IMR-90 (cell line): ENCODE measurements at regions not wholly inside any gene's neighbourhood (a gene's known extent, or its start where the extent isn't known, plus 50 kb on each side); places are given as distances from the start of the nearest gene placed in this dataset.

Experiments
- ATAC-seq: fragments of 200-7000 bp; cut with Tn5 transposase; 2 replicates; pipeline ENCODE4 v1.9.1; 2020; ENCODE audit warnings: low read depth, mild to moderate bottlenecking, moderate library complexity
- BruUV-seq: library from RNA; stranded (reverse); fragments of 400-500 nt; replicated peaks from 2 replicates; lab custom pipeline; 2021; lab: Mats Ljungman, UMichigan
- CTCF ChIA-PET: fragments of 300-600 bp; formaldehyde crosslinking; extraction: SDS; loops from one replicate; lab custom pipeline; 2021; ENCODE audit warnings: antibody characterized with exemption; lab: Yijun Ruan, JAX
- POLR2A ChIA-PET: fragments of 300-600 bp; sonication (Branson Sonifier 250); formaldehyde crosslinking; loops from one replicate; lab custom pipeline; 2022; ENCODE audit warnings: antibody characterized with exemption; ENCODE audit not compliant: unreplicated experiment; lab: Charles Lee
- DNase-seq: peaks from one replicate; pipeline ENCODE4 v3.0.0; 2013
- H2AFZ ChIP-seq: replicated peaks from 2 replicates; pipeline ENCODE3; 2013; ENCODE audit warnings: low read length, mild to moderate bottlenecking; ENCODE audit not compliant: poor library complexity
- H2AK5ac ChIP-seq: 2 replicates; pipeline ENCODE4 v1.6.1; 2013; ENCODE audit warnings: low read depth, low read length, inconsistent platforms
- H2AK9ac ChIP-seq: replicated peaks from 2 replicates; pipeline ENCODE3; 2013; ENCODE audit warnings: mild to moderate bottlenecking, low read depth, low read length, moderate library complexity; ENCODE audit not compliant: poor library complexity
- H2BK120ac ChIP-seq: 2 replicates; pipeline ENCODE4 v1.6.1; 2013; ENCODE audit warnings: low read depth, low read length, inconsistent platforms
- H2BK15ac ChIP-seq: 3 replicates; pipeline ENCODE4 v1.6.1; 2013; ENCODE audit warnings: low read depth, low read length, inconsistent platforms
- H2BK20ac ChIP-seq: 2 replicates; pipeline ENCODE4 v1.6.1; 2013; ENCODE audit warnings: low read depth, mild to moderate bottlenecking, inconsistent platforms, low read length, moderate library complexity
- H2BK5ac ChIP-seq: 2 replicates; pipeline ENCODE4 v1.6.1; 2013; ENCODE audit warnings: mild to moderate bottlenecking, low read depth, low read length, inconsistent platforms; ENCODE audit not compliant: poor library complexity, severe bottlenecking
- H3K14ac ChIP-seq: replicated peaks from 2 replicates; pipeline ENCODE4 v1.6.1; 2013; ENCODE audit warnings: low read depth, low read length, inconsistent platforms
- H3K18ac ChIP-seq: 2 replicates; pipeline ENCODE4 v1.6.1; 2013; ENCODE audit warnings: low read depth, low read length, control low read depth
- H3K23ac ChIP-seq: 2 replicates; pipeline ENCODE4 v1.6.1; 2013; ENCODE audit warnings: low read depth, low read length, inconsistent platforms
- H3K27ac ChIP-seq: 2 replicates; pipeline ENCODE4 v1.5.1; 2013; ENCODE audit warnings: mild to moderate bottlenecking, control low read depth, low read length; ENCODE audit not compliant: insufficient read depth
- H3K27me3 ChIP-seq: 2 replicates; pipeline ENCODE4 v1.6.1; 2013; ENCODE audit warnings: low read length; ENCODE audit not compliant: control insufficient read depth, insufficient read depth
- H3K36me3 ChIP-seq: 2 replicates; pipeline ENCODE4 v1.6.1; 2013; ENCODE audit warnings: low read length, mixed read lengths; ENCODE audit not compliant: control insufficient read depth, insufficient read depth
- H3K4ac ChIP-seq: 2 replicates; pipeline ENCODE4 v1.6.1; 2013; ENCODE audit warnings: low read depth, low read length, inconsistent platforms
- H3K4me1 ChIP-seq: 2 replicates; pipeline ENCODE4 v1.6.1; 2013; ENCODE audit warnings: low read length, mixed read lengths; ENCODE audit not compliant: control insufficient read depth, insufficient read depth
- H3K4me2 ChIP-seq: 2 replicates; pipeline ENCODE4 v1.6.1; 2013; ENCODE audit warnings: low read depth, mild to moderate bottlenecking, control low read depth, low read length, moderate library complexity
- H3K4me3 ChIP-seq: 2 replicates; pipeline ENCODE4 v1.5.1; 2013; ENCODE audit warnings: low read depth, mild to moderate bottlenecking, control low read depth, low read length, moderate library complexity; ENCODE audit not compliant: insufficient read depth
- H3K56ac ChIP-seq: 2 replicates; pipeline ENCODE4 v1.6.1; 2013; ENCODE audit warnings: low read length, inconsistent platforms; ENCODE audit not compliant: insufficient read depth; ENCODE audit errors: extremely low read depth
- H3K79me1 ChIP-seq, 2 experiments: 2 replicates each; pipeline ENCODE4 v1.6.1; 2013; ENCODE audit warnings: low read length in 2 of 2, inconsistent platforms in 1 of 2, low read depth in 1 of 2
- H3K9ac ChIP-seq: 2 replicates; pipeline ENCODE4 v1.6.1; 2013; ENCODE audit warnings: low read depth, low read length, control low read depth
- H3K9me1 ChIP-seq: 2 replicates; pipeline ENCODE4 v1.6.1; 2013; ENCODE audit warnings: low read length, inconsistent platforms; ENCODE audit not compliant: insufficient read depth
- H3K9me3 ChIP-seq: 2 replicates; pipeline ENCODE4 v1.6.1; 2013; ENCODE audit warnings: low read length; ENCODE audit not compliant: control insufficient read depth, insufficient read depth
- H4K20me1 ChIP-seq: 2 replicates; pipeline ENCODE4 v1.6.1; 2013; ENCODE audit warnings: low read length, inconsistent platforms; ENCODE audit not compliant: insufficient read depth
- H4K5ac ChIP-seq: 2 replicates; pipeline ENCODE4 v1.6.1; 2013; ENCODE audit warnings: mild to moderate bottlenecking, low read depth, low read length, control low read depth
- H4K8ac ChIP-seq, 2 experiments: 2 replicates each; pipeline ENCODE4 v1.6.1; 2013; ENCODE audit warnings: low read depth in 2 of 2, low read length in 2 of 2, control low read depth in 1 of 2, inconsistent platforms in 1 of 2
- H4K91ac ChIP-seq: 2 replicates; pipeline ENCODE4 v1.6.1; 2013; ENCODE audit warnings: low read depth, low read length, inconsistent platforms; ENCODE audit not compliant: insufficient read depth
- CHD1 ChIP-seq: IDR thresholded peaks from 2 replicates; pipeline ENCODE4 v1.6.1; 2012; ENCODE audit warnings: low read depth, low read length, improper control_type of control experiment
- MAZ ChIP-seq: IDR thresholded peaks from 2 replicates; pipeline ENCODE4 v1.6.1; 2012; ENCODE audit warnings: low read depth, mild to moderate bottlenecking, low read length, improper control_type of control experiment, moderate library complexity, borderline replicate concordance
- POLR2A ChIP-seq: IDR thresholded peaks from 2 replicates; pipeline ENCODE4 v1.6.1; 2012; ENCODE audit warnings: mild to moderate bottlenecking, low read depth, low read length
- RFX5 ChIP-seq: IDR thresholded peaks from 2 replicates; pipeline ENCODE4 v1.8.0; 2012; ENCODE audit warnings: low read depth, mild to moderate bottlenecking, low read length, moderate library complexity
- WGBS, 2 experiments: methylation state at CpG; one replicate each; pipeline versions ENCODE4 v1.1.5 to v1.1.7; 2013; ENCODE audit warnings: missing lambda C conversion rate in 2 of 2; ENCODE audit not compliant: insufficient read length in 1 of 2; ENCODE audit errors: extremely low coverage in 2 of 2; 5-methylcytosine and 5-hydroxymethylcytosine counted together
- dilution Hi-C: fragments of 300-500 bp; cut with HindIII; formaldehyde crosslinking; loops from one replicate; pipeline ENCODE4 v1.14.3; 2018; ENCODE audit warnings: low sequenced_read_pairs; ENCODE audit not compliant: unreplicated experiment
- in situ Hi-C: fragments of 300-500 bp; cut with MboI; formaldehyde crosslinking; loops from 3 replicates; pipeline ENCODE4 v1.14.3; 2019; ENCODE audit warnings: low sequenced_read_pairs, inconsistent platforms, mixed read lengths
- intact Hi-C: fragments of 100-400 bp; cut with micrococcal nuclease; formaldehyde crosslinking; loops from 2 replicates; pipeline ENCODE4 v1.10.0; 2022
- TF ChIP-seq, protein P1 (sequence below): fragments of 150-350 bp; IDR thresholded peaks from 2 replicates; pipeline ENCODE4 v1.6.1; 2017; ENCODE audit warnings: mild to moderate bottlenecking, antibody characterized with exemption, low read length, low read depth

DNA sequence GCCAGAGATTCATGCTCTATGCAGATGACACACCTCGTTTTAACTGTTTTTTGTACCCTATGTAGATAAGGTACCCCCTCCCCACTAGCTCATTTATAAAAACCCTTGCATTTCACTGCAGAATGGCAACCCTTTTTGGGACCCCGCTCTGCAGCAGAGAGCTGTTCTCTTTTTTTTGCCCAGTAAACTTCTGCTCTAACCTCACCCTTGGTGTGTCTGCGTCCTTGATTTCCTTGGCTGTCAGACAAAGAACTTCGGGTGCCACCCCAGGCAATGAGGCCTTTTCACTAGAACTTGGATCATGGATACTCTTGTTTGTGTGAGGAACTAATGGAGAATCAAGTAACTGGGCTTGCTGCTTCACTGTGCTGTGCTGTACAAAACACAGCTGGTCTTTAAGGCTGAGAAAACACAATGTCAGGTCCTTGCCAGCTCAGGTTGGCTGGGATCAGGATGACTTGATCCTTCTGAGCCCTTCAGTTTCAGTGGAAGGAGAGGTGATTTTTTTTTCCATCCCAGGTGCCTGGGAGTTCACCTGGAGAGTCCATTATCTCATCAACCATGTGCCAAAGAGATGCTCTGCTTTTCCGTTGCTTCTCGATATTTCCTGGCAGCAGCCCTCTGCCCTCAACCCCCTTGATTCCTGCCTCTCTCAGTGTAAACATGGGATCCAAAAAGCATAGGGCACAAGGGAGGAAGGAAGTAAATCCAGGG lies 133.2 kb upstream of the FAM20A start:
- WGBS, 2 experiments = 100% methylated on average over 1 of the region's 6 CpGs; no CpG with 5 or more reads in 1 of the 2 experiments
- H3K9ac ChIP-seq = no peak overlapping the region
- no peak for DNase-seq
- no peak overlapping the region; the same call in 1 of the 2 replicates for H3K18ac ChIP-seq
- peak overlapping the region; percentile 30 for H2AK9ac ChIP-seq
- H3K4ac ChIP-seq = peak overlapping the region; percentile 58
- no peak overlapping the region for H2BK5ac ChIP-seq
- H3K9me3 ChIP-seq = no peaks in the 10 kb centered on the region
- peak overlapping the region; percentile 10; the same call in 1 of the 2 replicates for H2AK5ac ChIP-seq
- peak overlapping the region; percentile 17; the same call in 1 of the 2 replicates for H4K5ac ChIP-seq
- no peak overlapping the region for H3K4me3 ChIP-seq
- H3K4me2 ChIP-seq = no peak overlapping the region
- ChIA-PET CTCF (interaction anchor here (0.6 kb wide), 1 partner anchor 13 kb away, joined by 3 read pairs; no protein-coding TSS in a partner anchor), POLR2A (no interaction called here)
- peaks cover 2% of the 10 kb centered on the region for H3K4me1 ChIP-seq
- ATAC-seq = no peak
- no peak for TF ChIP-seq CHD1
- no peak for TF ChIP-seq POLR2A
- TF ChIP-seq MAZ = no peak
- no peak for TF ChIP-seq RFX5
- TF ChIP-seq, protein P1, sequence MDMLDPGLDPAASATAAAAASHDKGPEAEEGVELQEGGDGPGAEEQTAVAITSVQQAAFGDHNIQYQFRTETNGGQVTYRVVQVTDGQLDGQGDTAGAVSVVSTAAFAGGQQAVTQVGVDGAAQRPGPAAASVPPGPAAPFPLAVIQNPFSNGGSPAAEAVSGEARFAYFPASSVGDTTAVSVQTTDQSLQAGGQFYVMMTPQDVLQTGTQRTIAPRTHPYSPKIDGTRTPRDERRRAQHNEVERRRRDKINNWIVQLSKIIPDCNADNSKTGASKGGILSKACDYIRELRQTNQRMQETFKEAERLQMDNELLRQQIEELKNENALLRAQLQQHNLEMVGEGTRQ = no peak
- no peaks in the 10 kb centered on the region for H4K20me1 ChIP-seq
- H2BK15ac ChIP-seq = no peak overlapping the region; the same call in 2 of the 3 replicates
- H3K79me1 ChIP-seq = no peaks in the 10 kb centered on the region
- H3K56ac ChIP-seq = no peak overlapping the region
- in situ Hi-C loops (no loop called here), intact Hi-C loops (no loop called here), dilution Hi-C loops (no loop called here)
- no peaks in the 10 kb centered on the region for H3K9me1 ChIP-seq
- peak overlapping the region; percentile 77 for H2AFZ ChIP-seq
- peak overlapping the region; percentile 64 to 81; a peak in 3 of 4 replicates for H4K8ac ChIP-seq
- H3K27ac ChIP-seq = no peak overlapping the region
- H2BK120ac ChIP-seq = peak overlapping the region; percentile 81
- H3K36me3 ChIP-seq = no peaks in the 10 kb centered on the region
- peak overlapping the region; percentile 65 for H4K91ac ChIP-seq
- H3K23ac ChIP-seq = no peak overlapping the region
- H3K14ac ChIP-seq = 0 out of 2 replicates have a peak overlapping the region, but pooled peaks have one; percentile 30
- BruUV-seq = no TSS peak
- peak overlapping the region; percentile 66 for H2BK20ac ChIP-seq
- H3K27me3 ChIP-seq = no peaks in the 10 kb centered on the region
